ENCODE measurements at regions not wholly inside any gene's neighbourhood (a gene's known extent, or its start where the extent isn't known, plus 50 kb on each side); places are given as distances from the start of the nearest gene placed in this dataset.

GRCh38 chr2:41840702-41841551 is 206.9 kb upstream of the PKDCC start:
- TF ChIP-seq CTCF (IDR thresholded peaks at IDR 0.05; ENCODE audit: low read length) (peak; percentile 98), EZH2 (optimal IDR thresholded peaks at IDR 0.05; ENCODE audit: low read depth, low read length) (no peak)

Measured in MM.1S (cell line).